Tibial nerve (tissue), 4 donors: ENCODE measurements at regions not wholly inside any gene's neighbourhood (a gene's known extent, or its start where the extent isn't known, plus 50 kb on each side); places are given as distances from the start of the nearest gene placed in this dataset.

Experiments used
- DNase-seq, 2 donors: peaks; one replicate each; pipeline ENCODE4 v3.0.0-alpha.2; 2019; ENCODE audit warnings: low spot score in 2 of 2
- H3K27ac ChIP-seq, 4 donors: fragments of 200-600 bp; sonication (generic) in 3 of 4; one replicate each; pipeline ENCODE4 v1.5.1; 2017 to 2019; ENCODE audit warnings: mild to moderate bottlenecking in 1 of 4
- H3K27me3 ChIP-seq, 2 donors: fragments of 200-600 bp; sonication (generic) in 1 of 2; one replicate each; pipeline versions ENCODE4 v1.5.1 to v1.6.0; 2017 to 2019
- H3K36me3 ChIP-seq, 3 donors: fragments of 200-600 bp; sonication (generic); one replicate each; pipeline ENCODE4 v1.5.1; 2018 to 2019
- H3K4me1 ChIP-seq, 4 donors: fragments of 200-600 bp; sonication (generic) in 3 of 4; one replicate each; pipeline ENCODE4 v1.5.1; 2017 to 2019
- H3K4me3 ChIP-seq, 4 donors: fragments of 200-600 bp; sonication (generic) in 3 of 4; one replicate each; pipeline ENCODE4 v1.5.1; 2017 to 2019; ENCODE audit warnings: mild to moderate bottlenecking in 1 of 4, moderate library complexity in 1 of 4
- H3K9me3 ChIP-seq, 4 donors: fragments of 200-600 bp; sonication (generic) in 3 of 4; one replicate each; pipeline ENCODE4 v1.5.1; 2017 to 2019
- EP300 ChIP-seq, 2 donors: sonication (generic); formaldehyde crosslinking; IDR thresholded peaks; one replicate each; pipeline ENCODE4 v1.6.1; 2017; ENCODE audit warnings: antibody characterized with exemption in 2 of 2, mild to moderate bottlenecking in 1 of 2
- POLR2A ChIP-seq, 2 donors: fragments of 450-650 bp; IDR thresholded peaks; one replicate each; pipeline ENCODE4 v1.6.1; 2017; ENCODE audit warnings: antibody characterized with exemption in 2 of 2, mild to moderate bottlenecking in 2 of 2, moderate library complexity in 2 of 2
- WGBS, 2 donors: methylation state at CpG; one replicate each; pipeline ENCODE4 v1.1.5; 2018; 5-methylcytosine and 5-hydroxymethylcytosine counted together
- TF ChIP-seq, protein P1 (sequence below), 5 experiments: fragments of 200-600 bp in 3 of 5; fragments of 450-650 bp in 2 of 5; sonication (generic) in 3 of 5; IDR thresholded peaks; one replicate each; pipeline ENCODE4 v1.5.1; 2016 to 2019; ENCODE audit warnings: antibody characterized with exemption in 5 of 5, mild to moderate bottlenecking in 3 of 5, moderate library complexity in 2 of 5

DNA sequence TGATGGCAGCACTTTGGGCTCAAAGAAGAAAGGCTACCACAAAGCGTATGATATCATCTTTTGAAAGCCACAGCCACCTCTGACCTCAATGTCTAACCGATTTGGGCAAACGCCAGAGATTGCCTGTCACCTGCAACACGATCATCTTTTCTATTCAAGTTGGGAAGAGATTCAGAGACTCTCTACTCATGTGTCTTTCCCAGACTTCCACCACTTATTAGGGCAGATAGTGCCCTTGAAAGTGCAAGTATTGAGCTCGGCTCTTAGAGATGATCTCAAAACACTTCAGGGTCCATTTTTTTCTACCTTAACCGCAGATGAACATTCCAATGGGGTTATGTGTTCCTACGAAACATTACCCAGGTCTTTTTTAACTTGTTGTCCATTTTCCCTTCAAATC is 213.7 kb downstream of the DRD1 start:
- no peaks in the 10 kb centered on the region for H3K36me3 ChIP-seq
- H3K4me3 ChIP-seq: no peak overlapping the region
- TF ChIP-seq POLR2A (IDR thresholded peaks at IDR 0.05): no peak
- no peak for TF ChIP-seq EP300 (IDR thresholded peaks at IDR 0.05)
- TF ChIP-seq, protein P1, sequence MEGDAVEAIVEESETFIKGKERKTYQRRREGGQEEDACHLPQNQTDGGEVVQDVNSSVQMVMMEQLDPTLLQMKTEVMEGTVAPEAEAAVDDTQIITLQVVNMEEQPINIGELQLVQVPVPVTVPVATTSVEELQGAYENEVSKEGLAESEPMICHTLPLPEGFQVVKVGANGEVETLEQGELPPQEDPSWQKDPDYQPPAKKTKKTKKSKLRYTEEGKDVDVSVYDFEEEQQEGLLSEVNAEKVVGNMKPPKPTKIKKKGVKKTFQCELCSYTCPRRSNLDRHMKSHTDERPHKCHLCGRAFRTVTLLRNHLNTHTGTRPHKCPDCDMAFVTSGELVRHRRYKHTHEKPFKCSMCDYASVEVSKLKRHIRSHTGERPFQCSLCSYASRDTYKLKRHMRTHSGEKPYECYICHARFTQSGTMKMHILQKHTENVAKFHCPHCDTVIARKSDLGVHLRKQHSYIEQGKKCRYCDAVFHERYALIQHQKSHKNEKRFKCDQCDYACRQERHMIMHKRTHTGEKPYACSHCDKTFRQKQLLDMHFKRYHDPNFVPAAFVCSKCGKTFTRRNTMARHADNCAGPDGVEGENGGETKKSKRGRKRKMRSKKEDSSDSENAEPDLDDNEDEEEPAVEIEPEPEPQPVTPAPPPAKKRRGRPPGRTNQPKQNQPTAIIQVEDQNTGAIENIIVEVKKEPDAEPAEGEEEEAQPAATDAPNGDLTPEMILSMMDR (IDR thresholded peaks at IDR 0.05): no peak
- DNase-seq: no peak
- 70 to 73% methylated on average over 7 of the region's 7 CpGs for WGBS, 2 donors
- no peak overlapping the region for H3K27ac ChIP-seq
- no peaks in the 10 kb centered on the region for H3K4me1 ChIP-seq
- no peaks in the 10 kb centered on the region for H3K27me3 ChIP-seq
- H3K9me3 ChIP-seq: no peaks in the 10 kb centered on the region

DNA sequence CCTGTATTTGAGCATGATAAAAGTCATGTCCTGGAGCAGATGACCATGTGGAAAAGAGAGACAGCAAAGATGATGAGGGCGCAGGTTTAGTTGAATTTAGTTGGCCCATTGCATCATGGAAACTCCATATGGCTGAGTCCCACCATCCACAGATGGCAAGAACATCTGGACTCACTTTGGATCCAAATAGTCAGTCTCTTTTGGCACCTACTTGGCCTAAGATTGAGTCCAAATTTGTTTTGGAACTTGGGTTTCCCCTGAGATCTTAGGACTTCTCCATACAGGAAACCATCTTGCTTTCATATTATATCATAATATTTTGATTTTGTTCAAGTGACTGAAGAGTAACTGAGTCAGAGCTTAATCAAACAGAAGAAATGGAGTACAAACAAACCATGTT is 217.5 kb downstream of the DRD1 start:
- H3K4me3 ChIP-seq: no peak overlapping the region
- H3K27me3 ChIP-seq: no peaks in the 10 kb centered on the region
- H3K36me3 ChIP-seq: no peaks in the 10 kb centered on the region
- no peaks in the 10 kb centered on the region for H3K9me3 ChIP-seq
- H3K27ac ChIP-seq: no peak overlapping the region
- DNase-seq: no peak
- no peaks in the 10 kb centered on the region for H3K4me1 ChIP-seq
- 56 to 92% methylated on average over 1 of the region's 1 CpG for WGBS, 2 donors
- TF ChIP-seq, protein P1 (IDR thresholded peaks at IDR 0.05): no peak
- TF ChIP-seq POLR2A (IDR thresholded peaks at IDR 0.05): no peak

DNA sequence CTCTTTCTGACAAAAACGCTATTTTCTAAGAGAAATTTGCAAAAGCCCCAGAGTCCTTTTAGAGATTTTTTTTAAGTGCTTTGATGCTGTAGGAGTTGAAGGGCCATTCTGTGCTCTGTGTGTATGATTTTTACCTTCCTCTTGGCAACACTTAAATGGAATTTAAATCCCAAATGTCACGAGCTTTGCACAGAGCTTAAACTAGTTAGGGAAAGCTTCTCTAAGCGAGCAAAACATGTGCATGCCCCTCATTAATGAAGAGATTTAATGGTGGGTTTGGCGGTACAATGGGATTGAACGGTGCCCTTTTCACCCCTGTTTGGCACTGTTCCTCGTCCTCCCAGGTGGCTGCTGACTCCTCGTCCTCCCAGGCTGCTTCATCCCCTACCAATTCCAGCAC is 220.7 kb downstream of the DRD1 start:
- Histone ChIP-seq H3K27me3 (no peaks in the 10 kb centered on the region), H3K9me3 (no peaks in the 10 kb centered on the region), H3K4me1 (no peaks in the 10 kb centered on the region), H3K4me3 (no peak overlapping the region), H3K27ac (no peak overlapping the region), H3K36me3 (no peaks in the 10 kb centered on the region)
- no peak for DNase-seq
- 38 to 39% methylated on average over 7 of the region's 7 CpGs for WGBS, 2 donors
- TF ChIP-seq POLR2A (IDR thresholded peaks at IDR 0.05): no peak
- TF ChIP-seq, protein P1 (IDR thresholded peaks at IDR 0.05): no peak
- TF ChIP-seq EP300 (IDR thresholded peaks at IDR 0.05): no peak

DNA sequence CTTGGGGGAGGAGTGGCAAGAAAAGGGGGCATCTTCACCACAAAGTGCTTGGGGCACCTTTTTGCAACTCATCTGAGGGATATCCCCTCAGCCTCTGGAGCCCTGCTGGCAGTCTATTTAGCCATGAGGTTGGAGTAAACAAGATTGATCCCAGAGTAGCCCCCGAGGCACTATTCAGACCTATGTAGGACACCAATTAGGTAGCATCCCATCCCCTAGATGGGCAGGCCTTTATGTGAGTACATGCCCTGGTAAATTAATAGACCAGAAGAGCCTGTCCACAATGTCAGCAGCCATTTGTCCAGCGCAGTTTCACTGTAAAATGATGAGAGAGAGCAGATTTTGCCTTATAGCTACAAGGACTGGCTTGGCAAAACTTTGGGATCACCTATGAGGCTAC is 221.4 kb downstream of the DRD1 start:
- no peak overlapping the region for H3K4me3 ChIP-seq
- H3K27ac ChIP-seq: no peak overlapping the region
- H3K36me3 ChIP-seq: no peaks in the 10 kb centered on the region
- WGBS, 2 donors: 72 to 89% methylated on average over 2 of the region's 2 CpGs
- H3K4me1 ChIP-seq: no peaks in the 10 kb centered on the region
- no peaks in the 10 kb centered on the region for H3K9me3 ChIP-seq
- TF ChIP-seq EP300 (IDR thresholded peaks at IDR 0.05) (no peak), POLR2A (IDR thresholded peaks at IDR 0.05) (no peak)
- TF ChIP-seq, protein P1 (IDR thresholded peaks at IDR 0.05): no peak
- DNase-seq: no peak
- H3K27me3 ChIP-seq: no peaks in the 10 kb centered on the region

DNA sequence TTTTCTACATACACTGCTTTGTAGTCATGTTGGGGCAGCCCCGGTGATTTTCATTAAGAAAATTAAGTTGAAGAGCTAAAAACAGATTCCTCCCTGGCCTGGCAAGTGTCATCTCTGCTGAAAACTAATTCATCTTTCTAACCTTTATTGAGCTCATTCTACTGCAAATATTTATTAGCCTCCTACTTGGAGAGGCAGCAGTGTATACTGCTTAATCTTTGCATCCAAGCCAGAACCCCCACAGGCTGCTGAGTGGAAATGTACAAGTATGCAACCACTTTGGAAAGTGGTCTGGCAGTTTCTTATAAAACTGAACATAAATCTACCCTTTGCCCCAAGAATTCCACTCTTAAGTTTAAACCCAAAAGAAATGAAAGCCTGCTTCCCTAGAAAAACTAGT is 223.4 kb downstream of the DRD1 start:
- Histone ChIP-seq H3K9me3 (no peaks in the 10 kb centered on the region), H3K4me3 (no peak overlapping the region), H3K27ac (no peak overlapping the region), H3K4me1 (no peaks in the 10 kb centered on the region), H3K27me3 (no peaks in the 10 kb centered on the region), H3K36me3 (no peaks in the 10 kb centered on the region)
- TF ChIP-seq POLR2A (IDR thresholded peaks at IDR 0.05) (no peak), EP300 (IDR thresholded peaks at IDR 0.05) (no peak)
- TF ChIP-seq, protein P1 (IDR thresholded peaks at IDR 0.05): no peak
- DNase-seq: no peak
- WGBS, 2 donors: 93 to 98% methylated on average over 1 of the region's 1 CpG
